HepG2 (cell line): ENCODE measurements at regions not wholly inside any gene's neighbourhood (a gene's known extent, or its start where the extent isn't known, plus 50 kb on each side); places are given as distances from the start of the nearest gene placed in this dataset.

Experiments
- ATAC-seq: fragments of 200-7000 bp; cut with Tn5 transposase; 3 replicates; pipeline ENCODE4 v1.9.1; 2020; ENCODE audit warnings: mild to moderate bottlenecking, moderate library complexity
- BruUV-seq: library from RNA; stranded (reverse); fragments of 400-500 nt; replicated peaks from 2 replicates; lab custom pipeline; 2021; lab: Mats Ljungman, UMichigan
- CTCF ChIA-PET: fragments of 300-600 bp; formaldehyde crosslinking; extraction: SDS; loops from one replicate; lab custom pipeline; 2021; ENCODE audit warnings: low total read pairs, inconsistent platforms, low intra/inter-chr PET ratio; lab: Yijun Ruan, JAX
- POLR2A ChIA-PET: fragments of 350-600 bp; sonication (Branson Sonifier 250); formaldehyde crosslinking; loops from one replicate; lab custom pipeline; 2020; ENCODE audit warnings: antibody characterized with exemption, inconsistent platforms; lab: Yijun Ruan, JAX
- DNase-seq: peaks from one replicate; pipeline ENCODE4 v3.0.0-alpha.2; 2015; ENCODE audit warnings: low spot score
- FAIRE-seq: peaks from 3 replicates; lab custom pipeline; 2011; peaks lifted over from hg19 to GRCh38; lab: Jason Lieb, UNC
- H2AFZ ChIP-seq: one replicate; pipeline ENCODE4 v1.6.1; 2011; ENCODE audit warnings: low read length, inconsistent platforms
- H3K27ac ChIP-seq: fragments of 300-600 bp; 3 replicates; pipeline ENCODE4 v1.8.0; 2011; ENCODE audit warnings: mixed run types, mild to moderate bottlenecking, mixed read lengths, low read length, inconsistent platforms; ENCODE audit not compliant: insufficient read depth; ENCODE audit errors: extremely low read length
- H3K27me3 ChIP-seq, 2 experiments: fragments of 200-600 bp in 1 of 2; 2 replicates in 1 of 2; 3 replicates in 1 of 2; pipeline versions ENCODE4 v1.6.0 to v1.8.0; 2011; ENCODE audit warnings: low read length in 2 of 2, mild to moderate bottlenecking in 2 of 2, moderate library complexity in 2 of 2, inconsistent platforms in 1 of 2; ENCODE audit not compliant: insufficient read depth in 2 of 2, control insufficient read depth in 1 of 2
- H3K36me3 ChIP-seq, 2 experiments: fragments of 200-600 bp in 1 of 2; replicated peaks in 1 of 2; 2 replicates in 1 of 2; 3 replicates in 1 of 2; pipeline versions ENCODE4 v1.5.1 to v1.8.0; 2011; ENCODE audit warnings: low read length in 2 of 2, inconsistent platforms in 1 of 2; ENCODE audit not compliant: insufficient read depth in 2 of 2, control insufficient read depth in 1 of 2
- H3K4me1 ChIP-seq: 2 replicates; pipeline ENCODE4 v1.5.1; 2012; ENCODE audit warnings: low read length, inconsistent platforms; ENCODE audit not compliant: insufficient read depth
- H3K4me2 ChIP-seq: 2 replicates; pipeline ENCODE4 v1.6.0; 2011; ENCODE audit warnings: low read depth, low read length, inconsistent platforms
- H3K4me3 ChIP-seq, 3 experiments: fragments of 200-600 bp in 1 of 3; sonication (generic), shearing (Covaris generic) in 1 of 3; replicated peaks in 1 of 3; 2 replicates each; pipeline ENCODE4 v1.5.1; 2011 to 2016; ENCODE audit warnings: low read length in 3 of 3, inconsistent platforms in 2 of 3, low read depth in 2 of 3, mild to moderate bottlenecking in 2 of 3, control low read depth in 1 of 3, mixed read lengths in 1 of 3; ENCODE audit not compliant: insufficient read depth in 1 of 3
- H3K79me2 ChIP-seq: one replicate; pipeline ENCODE4 v1.6.1; 2011; ENCODE audit warnings: low read length, inconsistent platforms; ENCODE audit not compliant: insufficient read depth
- H3K9ac ChIP-seq: 2 replicates; pipeline ENCODE4 v1.6.0; 2011; ENCODE audit warnings: mild to moderate bottlenecking, low read depth, low read length, inconsistent platforms; ENCODE audit not compliant: insufficient read depth
- H3K9me3 ChIP-seq: 2 replicates; pipeline ENCODE4 v1.5.1; 2012; ENCODE audit warnings: mild to moderate bottlenecking, low read length
- H4K20me1 ChIP-seq: 2 replicates; pipeline ENCODE4 v1.6.0; 2011; ENCODE audit warnings: inconsistent platforms, mild to moderate bottlenecking, low read length, moderate library complexity; ENCODE audit not compliant: insufficient read depth
- ATF7-NPFF ChIP-seq: sonication (generic); formaldehyde crosslinking; IDR thresholded peaks from 2 replicates; pipeline ENCODE4 v1.8.1; 2023; ENCODE audit warnings: mild to moderate bottlenecking, low read depth, missing genetic modification reagents, moderate library complexity
- CREB1 ChIP-seq, 2 experiments: fragments of 450-650 bp in 1 of 2; IDR thresholded peaks; 2 replicates each; pipeline ENCODE4 v1.6.1; 2016 to 2017; ENCODE audit warnings: control low read depth in 1 of 2, mild to moderate bottlenecking in 1 of 2, missing compliant biosample characterization in 1 of 2, missing genetic modification characterization in 1 of 2
- FIP1L1 ChIP-seq: fragments of 200-400 bp; formaldehyde crosslinking; IDR thresholded peaks from 2 replicates; pipeline ENCODE4 v1.6.1; 2018; ENCODE audit warnings: low read depth, mild to moderate bottlenecking, low read length, moderate library complexity, borderline replicate concordance; ENCODE audit not compliant: insufficient read depth
- JUN ChIP-seq: sonication (generic); formaldehyde crosslinking; IDR thresholded peaks from 2 replicates; pipeline ENCODE4 v1.4.0; 2020; ENCODE audit warnings: mild to moderate bottlenecking, missing genetic modification reagents
- MXD4 ChIP-seq: IDR thresholded peaks from 2 replicates; pipeline ENCODE4 v1.6.1; 2016; ENCODE audit warnings: mild to moderate bottlenecking, missing biosample characterization, missing genetic modification reagents
- SUZ12 ChIP-seq: fragments of 150-350 bp; IDR thresholded peaks from 2 replicates; pipeline ENCODE4 v1.6.1; 2014; ENCODE audit warnings: low read depth, low read length
- ZFP90 ChIP-seq: sonication (generic); formaldehyde crosslinking; IDR thresholded peaks from 2 replicates; pipeline ENCODE4 v1.8.0; 2022; ENCODE audit warnings: missing genetic modification reagents, mild to moderate bottlenecking, inconsistent platforms, borderline replicate concordance
- ZHX2 ChIP-seq, 2 experiments: sonication (generic) in 1 of 2; formaldehyde crosslinking in 1 of 2; IDR thresholded peaks; 2 replicates each; pipeline versions ENCODE4 v1.6.1 to v1.9.0; 2014 to 2022; ENCODE audit warnings: antibody characterized with exemption in 1 of 2, borderline replicate concordance in 1 of 2, inconsistent platforms in 1 of 2, low read depth in 1 of 2, missing genetic modification reagents in 1 of 2
- ZNF138 ChIP-seq: sonication (generic); formaldehyde crosslinking; IDR thresholded peaks from 2 replicates; pipeline ENCODE4 v1.5.0; 2020; ENCODE audit warnings: mild to moderate bottlenecking, low read depth, missing genetic modification reagents
- ZNF484 ChIP-seq: sonication (generic); formaldehyde crosslinking; IDR thresholded peaks from 2 replicates; pipeline ENCODE4 v1.5.1; 2020; ENCODE audit warnings: mild to moderate bottlenecking, low read depth, missing genetic modification reagents, borderline replicate concordance
- ZNF710 ChIP-seq: sonication (generic); formaldehyde crosslinking; IDR thresholded peaks from 2 replicates; pipeline ENCODE4 v1.5.0; 2020; ENCODE audit warnings: mild to moderate bottlenecking, missing genetic modification reagents, borderline replicate concordance
- WGBS: methylation state at CpG from one replicate; pipeline ENCODE4 v1.1.6; 2017; ENCODE audit warnings: low lambda C conversion rate; 5-methylcytosine and 5-hydroxymethylcytosine counted together
- in situ Hi-C: cut with HindIII; loops from 2 replicates; pipeline ENCODE4 v1.10.0; 2017; ENCODE audit warnings: low pct_unique_long_range_greater_than_20kb; ENCODE audit not compliant: extremely low pct_ligation_motif_present
- intact Hi-C: fragments of 100-400 bp; cut with micrococcal nuclease; formaldehyde crosslinking; loops from one replicate; pipeline ENCODE4 v1.10.0; 2022; ENCODE audit not compliant: unreplicated experiment

GRCh38 chr5:63524281-63524680 lies 438.0 kb downstream of the HTR1A start:
- H3K79me2 ChIP-seq, result no peaks in the 10 kb centered on the region
- FAIRE-seq, result no peak
- ChIA-PET CTCF (no interaction called here), POLR2A (no interaction called here)
- no peaks in the 10 kb centered on the region for H3K4me1 ChIP-seq
- H3K27me3 ChIP-seq, result no peaks in the 10 kb centered on the region
- H4K20me1 ChIP-seq, result no peaks in the 10 kb centered on the region
- intact Hi-C loops (no loop called here), in situ Hi-C loops (no loop called here)
- no peaks in the 10 kb centered on the region for H3K36me3 ChIP-seq
- no peak for TF ChIP-seq ZHX2 (IDR thresholded peaks at IDR 0.05; ENCODE audit: low read depth)
- TF ChIP-seq ZHX2 (CRISPR knock-in tag; IDR thresholded peaks at IDR 0.05; ENCODE audit: borderline replicate concordance), result no peak
- no peak for TF ChIP-seq CREB1 (IDR thresholded peaks at IDR 0.05)
- TF ChIP-seq CREB1 (CRISPR knock-in tag; IDR thresholded peaks at IDR 0.05), result no peak
- no peak for TF ChIP-seq ATF7-NPFF
- TF ChIP-seq SUZ12, result no peak
- TF ChIP-seq MXD4 (CRISPR knock-in tag), result no peak
- no peak for TF ChIP-seq ZNF484 (CRISPR knock-in tag)
- TF ChIP-seq ZFP90 (CRISPR knock-in tag), result no peak
- TF ChIP-seq FIP1L1, result no peak
- no peak for TF ChIP-seq ZNF138 (CRISPR knock-in tag)
- no peak for TF ChIP-seq ZNF710
- TF ChIP-seq JUN (CRISPR knock-in tag), result no peak
- ATAC-seq, result no peak
- H3K9me3 ChIP-seq, result peaks cover 69% of the 10 kb centered on the region
- no peak overlapping the region for H3K4me3 ChIP-seq
- no peak overlapping the region for H3K27ac ChIP-seq
- no TSS peak for BruUV-seq
- no peak for DNase-seq
- H2AFZ ChIP-seq, result no peak overlapping the region
- no peak overlapping the region for H3K9ac ChIP-seq
- WGBS, result 0% methylated on average over 1 of the region's 1 CpG
- H3K4me2 ChIP-seq, result no peak overlapping the region
